Astrocyte (in vitro differentiated cells and primary cell): ENCODE measurements at regions not wholly inside any gene's neighbourhood (a gene's known extent, or its start where the extent isn't known, plus 50 kb on each side); places are given as distances from the start of the nearest gene placed in this dataset.

Experiments
- DNase-seq: peaks from one replicate; pipeline ENCODE4 v3.0.0-alpha.2; 2010; ENCODE audit warnings: low read depth
- FAIRE-seq: peaks from 2 replicates; lab custom pipeline; 2011; peaks lifted over from hg19 to GRCh38; lab: Jason Lieb, UNC
- H2AFZ ChIP-seq: 2 replicates; pipeline ENCODE4 v1.6.0; 2012; ENCODE audit warnings: low read depth, low read length, inconsistent platforms
- H3K27ac ChIP-seq: 2 replicates; pipeline ENCODE4 v1.5.1; 2011; ENCODE audit warnings: low read depth, low read length, inconsistent platforms
- H3K27me3 ChIP-seq: 2 replicates; pipeline ENCODE4 v1.6.0; 2011; ENCODE audit warnings: low read length, inconsistent platforms; ENCODE audit not compliant: insufficient read depth
- H3K36me3 ChIP-seq: 2 replicates; pipeline ENCODE4 v1.5.1; 2011; ENCODE audit warnings: low read length, inconsistent platforms; ENCODE audit not compliant: insufficient read depth
- H3K4me1 ChIP-seq: 2 replicates; pipeline ENCODE4 v1.5.1; 2011; ENCODE audit warnings: low read length, inconsistent platforms; ENCODE audit not compliant: insufficient read depth
- H3K4me2 ChIP-seq: 2 replicates; pipeline ENCODE4 v1.6.0; 2012; ENCODE audit warnings: low read length, inconsistent platforms
- H3K4me3 ChIP-seq: 2 replicates; pipeline ENCODE4 v1.5.1; 2011; ENCODE audit warnings: low read depth, mild to moderate bottlenecking, low read length, inconsistent platforms; ENCODE audit not compliant: insufficient read depth
- H3K79me2 ChIP-seq: 2 replicates; pipeline ENCODE4 v1.6.0; 2012; ENCODE audit warnings: mild to moderate bottlenecking, low read length, inconsistent platforms; ENCODE audit not compliant: insufficient read depth
- H3K9ac ChIP-seq: 2 replicates; pipeline ENCODE4 v1.6.0; 2012; ENCODE audit warnings: mild to moderate bottlenecking, low read length, inconsistent platforms
- H3K9me3 ChIP-seq: 2 replicates; pipeline ENCODE4 v1.5.1; 2012; ENCODE audit warnings: low read depth, mild to moderate bottlenecking, low read length, inconsistent platforms; ENCODE audit not compliant: insufficient read depth
- H4K20me1 ChIP-seq: 2 replicates; pipeline ENCODE4 v1.6.0; 2012; ENCODE audit warnings: low read length, inconsistent platforms; ENCODE audit not compliant: insufficient read depth
- H3K27ac Mint-ChIP-seq: one replicate; pipeline ENCODE4 v1.8.0; 2021; ENCODE audit warnings: mild to moderate bottlenecking, mixed read lengths; ENCODE audit not compliant: unreplicated experiment
- H3K27me3 Mint-ChIP-seq: one replicate; pipeline ENCODE4 v1.8.0; 2021; ENCODE audit warnings: low read depth, mixed read lengths; ENCODE audit not compliant: unreplicated experiment
- H3K36me3 Mint-ChIP-seq: one replicate; pipeline ENCODE4 v1.8.0; 2021; ENCODE audit warnings: low read depth, mixed read lengths; ENCODE audit not compliant: unreplicated experiment
- H3K4me1 Mint-ChIP-seq: one replicate; pipeline ENCODE4 v1.8.0; 2021; ENCODE audit warnings: low read depth, mixed read lengths; ENCODE audit not compliant: unreplicated experiment
- H3K4me3 Mint-ChIP-seq: one replicate; pipeline ENCODE4 v1.8.0; 2021; ENCODE audit warnings: mild to moderate bottlenecking, moderate library complexity, mixed read lengths; ENCODE audit not compliant: unreplicated experiment
- H3K9me3 Mint-ChIP-seq: one replicate; pipeline ENCODE4 v1.8.0; 2021; ENCODE audit warnings: mild to moderate bottlenecking, mixed read lengths; ENCODE audit not compliant: unreplicated experiment
- EZH2 ChIP-seq: IDR thresholded peaks from 2 replicates; pipeline ENCODE4 v1.6.1; 2012; ENCODE audit warnings: mild to moderate bottlenecking, low read length, inconsistent platforms; ENCODE audit not compliant: insufficient read depth
- TF ChIP-seq, protein P1 (sequence below): IDR thresholded peaks from 2 replicates; pipeline ENCODE4 v1.5.1; 2011; ENCODE audit warnings: low read depth, mild to moderate bottlenecking, inconsistent platforms, low read length, moderate library complexity; ENCODE audit not compliant: insufficient read depth

- H3K9me3 Mint-ChIP-seq = no peaks in the 10 kb centered on the region
- H3K36me3 Mint-ChIP-seq = peaks cover 1% of the 10 kb centered on the region
Measured at GRCh38 chr12:46443594-46444263, 71.2 kb upstream of the SLC38A2 start.

GRCh38 chr12:46442738-46443137 lies 70.2 kb upstream of the SLC38A2 start:
- Histone ChIP-seq H2AFZ (no peak overlapping the region), H3K4me3 (no peak overlapping the region), H3K9ac (peak overlapping the region; percentile 19), H3K79me2 (no peaks in the 10 kb centered on the region), H3K9me3 (no peaks in the 10 kb centered on the region), H3K36me3 (no peaks in the 10 kb centered on the region), H3K4me2 (peak overlapping the region; percentile 22), H4K20me1 (no peaks in the 10 kb centered on the region), H3K27ac (peak overlapping the region; percentile 29), H3K4me1 (peaks cover 13% of the 10 kb centered on the region), H3K27me3 (no peaks in the 10 kb centered on the region)
- no peaks in the 10 kb centered on the region for H3K27me3 Mint-ChIP-seq
- no peak for DNase-seq
- TF ChIP-seq EZH2 = no peak
- TF ChIP-seq, protein P1, sequence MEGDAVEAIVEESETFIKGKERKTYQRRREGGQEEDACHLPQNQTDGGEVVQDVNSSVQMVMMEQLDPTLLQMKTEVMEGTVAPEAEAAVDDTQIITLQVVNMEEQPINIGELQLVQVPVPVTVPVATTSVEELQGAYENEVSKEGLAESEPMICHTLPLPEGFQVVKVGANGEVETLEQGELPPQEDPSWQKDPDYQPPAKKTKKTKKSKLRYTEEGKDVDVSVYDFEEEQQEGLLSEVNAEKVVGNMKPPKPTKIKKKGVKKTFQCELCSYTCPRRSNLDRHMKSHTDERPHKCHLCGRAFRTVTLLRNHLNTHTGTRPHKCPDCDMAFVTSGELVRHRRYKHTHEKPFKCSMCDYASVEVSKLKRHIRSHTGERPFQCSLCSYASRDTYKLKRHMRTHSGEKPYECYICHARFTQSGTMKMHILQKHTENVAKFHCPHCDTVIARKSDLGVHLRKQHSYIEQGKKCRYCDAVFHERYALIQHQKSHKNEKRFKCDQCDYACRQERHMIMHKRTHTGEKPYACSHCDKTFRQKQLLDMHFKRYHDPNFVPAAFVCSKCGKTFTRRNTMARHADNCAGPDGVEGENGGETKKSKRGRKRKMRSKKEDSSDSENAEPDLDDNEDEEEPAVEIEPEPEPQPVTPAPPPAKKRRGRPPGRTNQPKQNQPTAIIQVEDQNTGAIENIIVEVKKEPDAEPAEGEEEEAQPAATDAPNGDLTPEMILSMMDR = no peak
- peaks cover 24% of the 10 kb centered on the region for H3K4me1 Mint-ChIP-seq
- H3K4me3 Mint-ChIP-seq = no peak overlapping the region
- peak overlapping the region; percentile 13 for H3K27ac Mint-ChIP-seq
- peak; percentile 59 for FAIRE-seq
- H3K36me3 Mint-ChIP-seq = peaks cover 1% of the 10 kb centered on the region
- H3K9me3 Mint-ChIP-seq = no peaks in the 10 kb centered on the region

More at GRCh38 chr12:46443594-46444263, 71.2 kb upstream of the SLC38A2 start:
- Histone ChIP-seq H3K4me2 (no peak overlapping the region), H3K9me3 (no peaks in the 10 kb centered on the region), H2AFZ (no peak overlapping the region), H3K9ac (no peak overlapping the region), H3K36me3 (no peaks in the 10 kb centered on the region), H3K27me3 (no peaks in the 10 kb centered on the region), H3K4me3 (no peak overlapping the region), H3K27ac (no peak overlapping the region), H3K79me2 (no peaks in the 10 kb centered on the region), H3K4me1 (peaks cover 13% of the 10 kb centered on the region), H4K20me1 (no peaks in the 10 kb centered on the region)
- Mint-ChIP-seq H3K4me3 (no peak overlapping the region), H3K27me3 (no peaks in the 10 kb centered on the region), H3K4me1 (peaks cover 24% of the 10 kb centered on the region), H3K27ac (no peak overlapping the region)
- FAIRE-seq = no peak
- TF ChIP-seq, protein P1 = no peak
- TF ChIP-seq EZH2 = no peak
- no peak for DNase-seq

- no peak overlapping the region for H3K4me3 Mint-ChIP-seq
- peak; percentile 79 for FAIRE-seq
- Histone ChIP-seq H3K27me3 (no peaks in the 10 kb centered on the region), H3K27ac (peak overlapping the region; percentile 29), H3K4me1 (peaks cover 13% of the 10 kb centered on the region), H3K9ac (peak overlapping the region; percentile 19), H3K4me2 (peak overlapping the region; percentile 22), H3K36me3 (no peaks in the 10 kb centered on the region), H3K79me2 (no peaks in the 10 kb centered on the region), H4K20me1 (no peaks in the 10 kb centered on the region), H2AFZ (no peak overlapping the region), H3K4me3 (no peak overlapping the region), H3K9me3 (no peaks in the 10 kb centered on the region)
- peaks cover 1% of the 10 kb centered on the region for H3K36me3 Mint-ChIP-seq
- DNase-seq = peak; percentile 51
- peaks cover 24% of the 10 kb centered on the region for H3K4me1 Mint-ChIP-seq
- TF ChIP-seq, protein P1 = no peak
- TF ChIP-seq EZH2 = no peak
- H3K27me3 Mint-ChIP-seq = no peaks in the 10 kb centered on the region
- H3K27ac Mint-ChIP-seq = peak overlapping the region; percentile 13
- no peaks in the 10 kb centered on the region for H3K9me3 Mint-ChIP-seq
Measured at GRCh38 chr12:46442239-46442638, 69.7 kb upstream of the SLC38A2 start.
